NCI-H146 treated with DMSO at 0.1 percent for 48 hours (cell line): ENCODE measurements at regions not wholly inside any gene's neighbourhood (a gene's known extent, or its start where the extent isn't known, plus 50 kb on each side); places are given as distances from the start of the nearest gene placed in this dataset.
"Not testable (repeated sequence)": the region's sequence is repeated elsewhere in the genome, so short reads cannot be mapped to it uniquely, and the experiment has no call there.

Experiments
- DNase-seq: peaks from one replicate; lab custom pipeline; 2025; ENCODE audit not compliant: unreplicated experiment; lab: John Stamatoyannopoulos, UW

GRCh38 chr11:23632293-23632692, 772.0 kb upstream of the CCDC179 start:
- no peak for DNase-seq

DNA sequence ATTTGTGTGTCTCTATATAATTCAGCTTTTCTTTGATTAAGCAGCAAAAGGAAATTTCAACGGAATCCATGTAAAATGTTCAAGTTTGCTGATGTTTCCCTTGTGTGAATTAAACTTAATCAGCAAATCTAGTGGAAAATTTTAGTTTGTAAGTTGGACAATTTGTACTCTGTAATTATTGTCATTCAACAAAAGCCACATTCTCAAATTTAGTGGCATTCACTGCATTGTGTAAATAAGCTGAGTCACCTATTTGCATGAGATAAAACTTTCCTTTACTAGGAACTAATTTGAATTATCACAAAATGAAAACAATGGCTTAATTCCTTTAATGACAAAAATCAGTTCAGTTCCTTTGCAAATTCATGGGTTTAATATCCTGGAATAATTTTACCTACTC, 784.2 kb upstream of the CCDC179 start:
- no peak for DNase-seq

DNA sequence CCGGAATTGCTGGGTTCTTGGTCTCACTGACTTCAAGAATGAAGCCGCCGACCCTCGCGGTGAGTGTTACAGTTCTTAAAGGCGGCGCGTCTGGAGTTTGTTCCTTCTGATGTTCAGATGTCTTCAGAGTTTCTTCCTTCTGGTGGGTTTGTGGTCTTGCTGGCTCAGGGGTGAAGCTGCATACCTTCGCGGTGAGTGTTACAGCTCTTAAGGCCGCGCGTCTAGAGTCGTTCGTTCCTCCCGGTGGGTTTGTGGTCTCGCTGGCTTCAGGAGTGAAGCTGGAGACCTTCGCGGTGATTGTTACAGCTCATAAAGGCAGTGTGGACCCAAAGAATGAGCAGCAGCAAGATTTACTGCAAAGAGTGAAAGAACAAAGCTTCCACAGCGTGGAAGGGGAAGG, 792.1 kb upstream of the CCDC179 start:
- not testable (repeated sequence) for DNase-seq

DNA sequence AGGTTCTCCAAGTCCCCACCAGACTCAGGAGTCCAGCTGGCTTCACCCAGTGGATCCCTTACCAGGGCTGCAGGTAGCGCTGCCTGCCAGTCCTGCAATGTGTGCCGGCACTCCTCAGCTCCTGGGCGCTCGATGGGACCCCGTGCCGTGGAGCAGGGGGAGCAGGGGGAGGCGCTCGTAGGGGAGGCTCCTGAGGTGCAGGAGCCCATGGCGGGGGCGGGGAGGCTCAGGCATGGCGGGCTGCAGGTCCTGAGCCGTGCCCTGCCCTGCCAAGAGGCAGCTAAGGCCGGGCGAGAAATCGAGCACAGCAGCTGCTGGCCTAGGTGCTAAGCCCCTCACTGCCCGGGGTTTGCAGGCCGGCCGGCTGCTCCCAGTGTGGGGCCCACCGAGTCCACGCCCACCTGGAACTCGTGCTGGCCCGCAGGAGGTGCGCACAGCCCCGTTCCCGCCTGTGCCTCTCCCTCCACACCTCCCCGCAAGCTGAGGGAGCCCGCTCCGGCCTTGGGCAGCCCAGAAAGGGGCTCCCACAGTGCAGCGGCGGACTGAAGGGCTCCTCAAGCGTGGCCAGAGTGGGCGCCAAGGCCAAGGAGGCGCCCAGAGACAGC, 792.9 kb upstream of the CCDC179 start:
- no peak for DNase-seq

- no peak for DNase-seq
Measured at GRCh38 chr11:23668324-23668723, 808.0 kb upstream of the CCDC179 start.

GRCh38 chr11:23673366-23673765, 813.1 kb upstream of the CCDC179 start:
- DNase-seq: no peak

- no peak for DNase-seq
Measured at GRCh38 chr11:23674866-23675265, 814.6 kb upstream of the CCDC179 start.

DNA sequence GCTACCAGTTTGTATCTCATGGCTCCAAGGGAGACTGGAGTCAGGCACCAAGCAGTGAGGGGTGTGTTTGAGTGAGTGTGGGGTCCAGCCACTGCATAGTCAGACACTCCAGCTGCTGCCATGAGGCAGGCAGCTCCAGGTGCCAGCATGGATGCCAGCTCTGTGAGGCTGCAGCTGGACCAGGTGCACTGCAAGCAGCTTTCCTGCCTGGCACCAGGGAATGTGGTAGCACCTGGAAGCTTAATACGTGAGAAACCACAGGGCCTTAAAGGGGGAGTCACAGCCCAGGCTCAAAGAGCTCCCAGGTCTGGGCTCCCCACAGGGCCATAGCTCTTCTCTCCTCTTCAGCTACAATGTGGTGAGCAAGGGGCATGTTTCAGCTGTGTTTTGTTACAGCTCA, 817.8 kb upstream of the LUZP2 start:
- DNase-seq: no peak

GRCh38 chr11:23679981-23680380, 816.9 kb upstream of the LUZP2 start:
- DNase-seq: no peak

DNA sequence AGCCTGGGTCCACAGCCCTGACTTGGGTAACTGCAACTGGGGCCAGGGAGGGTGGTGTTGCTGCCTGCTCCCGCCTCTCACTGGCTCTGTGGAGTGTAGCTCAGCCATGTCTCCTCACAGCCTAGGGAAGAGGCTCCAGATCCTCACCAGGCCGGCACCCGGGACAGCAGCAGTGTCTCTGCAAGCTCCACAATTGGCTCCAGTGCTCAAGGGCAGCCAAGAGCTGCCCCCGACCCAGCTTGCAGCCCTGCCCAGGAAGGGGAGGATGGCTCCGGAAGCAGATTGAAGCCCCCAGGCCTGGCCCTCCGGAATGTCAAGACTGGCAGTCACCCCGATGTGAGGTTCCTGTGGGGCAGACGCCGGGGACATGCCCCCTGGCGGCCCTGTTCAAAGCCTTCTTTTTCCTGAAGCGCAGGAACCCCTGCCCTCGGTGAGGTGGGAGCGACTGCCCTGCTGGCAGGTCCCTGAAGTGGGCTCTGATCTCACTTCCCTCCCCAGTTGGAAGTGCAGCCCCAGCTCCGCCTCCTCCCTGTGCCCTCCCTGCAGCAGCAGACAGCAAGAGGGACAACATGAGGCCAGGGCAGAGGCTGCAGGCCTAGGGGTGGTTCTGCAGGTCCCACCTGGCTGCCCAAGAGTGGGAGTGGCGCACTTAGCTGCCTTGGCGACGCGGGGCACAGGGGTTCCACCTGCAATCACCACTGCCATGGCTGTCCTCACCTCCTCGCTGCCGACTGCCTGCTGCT, 816.2 kb upstream of the LUZP2 start:
- DNase-seq: no peak

- DNase-seq: no peak
Measured at GRCh38 chr11:23684701-23685100, 812.2 kb upstream of the LUZP2 start.

DNA sequence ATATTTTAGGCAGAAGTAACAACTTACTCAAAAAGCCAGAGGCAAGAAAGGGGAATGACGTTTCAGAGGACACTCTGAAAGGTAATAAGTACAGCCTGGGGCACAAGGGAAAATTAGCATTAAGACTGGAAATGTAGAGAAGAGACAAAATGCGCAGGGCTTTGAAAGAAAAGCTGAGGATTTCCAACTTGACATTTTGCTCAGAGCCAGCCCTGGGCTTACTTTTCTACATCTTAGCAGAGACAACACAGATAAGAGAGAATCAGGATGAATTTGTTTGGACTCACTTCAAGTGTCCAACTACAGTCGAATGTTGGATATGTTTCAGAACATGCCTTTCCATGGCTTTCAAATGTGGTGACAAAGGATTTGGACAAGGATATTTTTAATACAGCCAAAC, 808.9 kb upstream of the LUZP2 start:
- DNase-seq: no peak

GRCh38 chr11:23688411-23688810, 808.4 kb upstream of the LUZP2 start:
- no peak for DNase-seq

DNA sequence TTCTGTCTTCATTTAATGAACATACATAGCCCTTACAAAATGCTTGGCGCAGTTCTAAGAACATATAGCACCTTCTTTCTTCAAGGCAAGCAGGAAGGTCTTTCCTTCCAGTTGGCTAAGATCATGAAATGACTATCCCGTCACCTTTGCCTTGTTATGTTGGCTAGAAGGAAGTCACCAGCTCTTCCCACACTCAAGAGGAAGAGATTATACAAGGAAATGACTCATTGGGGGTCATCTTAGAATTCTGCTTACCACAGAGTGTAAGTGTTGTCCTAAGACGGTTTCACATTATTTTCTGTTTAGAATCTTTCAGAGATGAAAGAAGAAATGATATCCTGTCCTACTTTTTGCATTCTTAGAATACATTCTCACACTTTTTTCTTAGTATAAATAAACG, 808.0 kb upstream of the LUZP2 start:
- DNase-seq: no peak

DNA sequence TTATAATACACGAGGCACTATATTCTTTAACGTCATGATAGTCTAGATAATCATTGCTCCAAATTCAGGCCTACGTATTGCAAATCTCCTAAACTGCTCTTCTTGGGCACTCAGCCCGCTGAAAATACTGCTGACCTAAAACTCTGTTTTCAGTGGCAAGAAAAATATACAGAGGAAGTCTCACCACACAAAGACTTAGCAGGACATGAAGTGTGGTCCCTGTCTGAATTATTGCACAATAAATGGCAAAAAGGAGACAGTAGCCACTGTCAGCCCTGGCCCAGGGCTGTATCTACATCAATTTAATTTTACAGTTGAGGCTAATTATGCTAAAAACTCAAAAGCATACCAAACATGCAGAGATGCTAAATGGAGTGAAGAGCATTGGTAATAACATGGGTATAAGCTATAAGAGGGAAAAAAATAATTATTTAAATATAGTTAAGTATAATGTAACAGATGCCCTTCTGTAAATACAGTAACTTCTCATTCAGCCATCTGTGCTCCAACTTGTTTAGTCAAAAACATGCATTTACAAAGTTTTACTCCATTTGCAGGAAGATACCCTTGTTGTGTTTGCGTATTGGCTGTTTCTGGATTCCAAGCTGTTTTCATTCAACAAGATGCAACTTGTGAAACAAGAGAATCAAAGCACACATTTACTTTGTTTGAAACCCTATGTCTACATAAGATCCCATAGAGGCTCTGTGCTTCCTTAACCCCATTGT, 800.0 kb upstream of the LUZP2 start:
- DNase-seq: no peak

- no peak for DNase-seq
Measured at GRCh38 chr11:23704183-23704582, 792.7 kb upstream of the LUZP2 start.

DNA sequence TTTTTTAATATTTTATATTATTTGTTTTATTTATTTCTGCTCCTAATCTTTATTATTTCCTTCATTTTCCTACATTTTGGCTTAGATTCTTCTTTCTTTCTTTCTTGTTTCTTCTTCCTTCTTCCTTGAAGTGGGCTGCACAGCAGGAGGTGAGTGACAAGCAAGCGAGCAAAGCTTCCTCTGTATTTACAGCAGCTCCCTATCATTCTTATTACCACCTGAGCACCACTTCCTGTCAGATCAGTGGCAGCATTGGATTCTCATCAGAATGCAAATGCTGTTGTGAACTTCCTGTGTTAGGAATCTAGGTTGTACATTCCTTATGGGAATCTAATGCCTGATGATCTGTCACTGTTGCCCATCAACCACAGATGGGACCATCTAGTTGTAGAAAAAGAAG, 784.9 kb upstream of the LUZP2 start:
- DNase-seq: no peak

DNA sequence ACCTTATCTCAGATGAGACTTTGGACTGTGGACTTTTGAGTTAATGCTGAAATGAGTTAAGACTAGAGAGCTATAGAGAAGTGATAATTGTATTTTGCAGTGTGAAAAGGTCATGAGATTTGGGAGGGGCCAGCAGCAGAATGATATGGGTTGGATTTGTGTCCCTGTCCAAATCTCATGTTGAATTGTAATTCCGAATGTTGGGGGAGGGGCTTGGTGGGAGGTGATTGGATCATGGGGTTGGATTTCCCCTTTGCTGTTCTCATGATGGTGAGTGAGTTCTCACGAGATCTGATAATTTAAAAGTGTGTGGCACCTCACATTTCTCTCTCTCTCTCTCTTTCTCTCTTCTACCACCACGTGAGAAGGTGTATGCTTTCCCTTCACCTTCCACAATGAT, 777.8 kb upstream of the LUZP2 start:
- DNase-seq: no peak

DNA sequence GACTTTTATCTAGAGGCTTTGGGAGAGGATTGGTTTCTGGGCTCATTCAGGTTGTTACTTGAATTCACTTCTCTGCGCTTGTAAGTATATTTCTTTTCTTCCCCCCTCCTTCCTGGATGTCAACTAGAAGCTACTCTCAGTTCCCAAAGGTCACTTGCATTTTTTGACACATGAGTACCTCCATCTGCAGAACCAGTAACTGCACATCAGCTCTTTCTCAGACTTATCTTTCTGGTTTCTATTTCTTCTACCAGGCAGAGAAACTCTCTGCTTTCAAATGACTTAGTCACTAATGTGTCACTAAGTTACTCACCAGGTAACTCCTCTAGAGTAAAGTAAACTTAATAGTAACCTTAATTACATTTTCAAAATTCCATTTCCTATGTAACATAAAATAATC, 773.0 kb upstream of the LUZP2 start:
- no peak for DNase-seq

- no peak for DNase-seq
Measured at GRCh38 chr11:23725752-23726151, 771.1 kb upstream of the LUZP2 start.

GRCh38 chr11:23727387-23727786, 769.5 kb upstream of the LUZP2 start:
- DNase-seq: no peak

GRCh38 chr11:23727794-23728193, 769.1 kb upstream of the LUZP2 start:
- no peak for DNase-seq
